Astrocyte (in vitro differentiated cells and primary cell): ENCODE measurements at regions not wholly inside any gene's neighbourhood (a gene's known extent, or its start where the extent isn't known, plus 50 kb on each side); places are given as distances from the start of the nearest gene placed in this dataset.

Experiments
- DNase-seq: peaks from one replicate; pipeline ENCODE4 v3.0.0-alpha.2; 2010; ENCODE audit warnings: low read depth
- FAIRE-seq: peaks from 2 replicates; lab custom pipeline; 2011; peaks lifted over from hg19 to GRCh38; lab: Jason Lieb, UNC
- H2AFZ ChIP-seq: 2 replicates; pipeline ENCODE4 v1.6.0; 2012; ENCODE audit warnings: low read depth, low read length, inconsistent platforms
- H3K27ac ChIP-seq: 2 replicates; pipeline ENCODE4 v1.5.1; 2011; ENCODE audit warnings: low read depth, low read length, inconsistent platforms
- H3K27me3 ChIP-seq: 2 replicates; pipeline ENCODE4 v1.6.0; 2011; ENCODE audit warnings: low read length, inconsistent platforms; ENCODE audit not compliant: insufficient read depth
- H3K36me3 ChIP-seq: 2 replicates; pipeline ENCODE4 v1.5.1; 2011; ENCODE audit warnings: low read length, inconsistent platforms; ENCODE audit not compliant: insufficient read depth
- H3K4me1 ChIP-seq: 2 replicates; pipeline ENCODE4 v1.5.1; 2011; ENCODE audit warnings: low read length, inconsistent platforms; ENCODE audit not compliant: insufficient read depth
- H3K4me2 ChIP-seq: 2 replicates; pipeline ENCODE4 v1.6.0; 2012; ENCODE audit warnings: low read length, inconsistent platforms
- H3K4me3 ChIP-seq: 2 replicates; pipeline ENCODE4 v1.5.1; 2011; ENCODE audit warnings: low read depth, mild to moderate bottlenecking, low read length, inconsistent platforms; ENCODE audit not compliant: insufficient read depth
- H3K79me2 ChIP-seq: 2 replicates; pipeline ENCODE4 v1.6.0; 2012; ENCODE audit warnings: mild to moderate bottlenecking, low read length, inconsistent platforms; ENCODE audit not compliant: insufficient read depth
- H3K9ac ChIP-seq: 2 replicates; pipeline ENCODE4 v1.6.0; 2012; ENCODE audit warnings: mild to moderate bottlenecking, low read length, inconsistent platforms
- H3K9me3 ChIP-seq: 2 replicates; pipeline ENCODE4 v1.5.1; 2012; ENCODE audit warnings: low read depth, mild to moderate bottlenecking, low read length, inconsistent platforms; ENCODE audit not compliant: insufficient read depth
- H4K20me1 ChIP-seq: 2 replicates; pipeline ENCODE4 v1.6.0; 2012; ENCODE audit warnings: low read length, inconsistent platforms; ENCODE audit not compliant: insufficient read depth
- H3K27ac Mint-ChIP-seq: one replicate; pipeline ENCODE4 v1.8.0; 2021; ENCODE audit warnings: mild to moderate bottlenecking, mixed read lengths; ENCODE audit not compliant: unreplicated experiment
- H3K27me3 Mint-ChIP-seq: one replicate; pipeline ENCODE4 v1.8.0; 2021; ENCODE audit warnings: low read depth, mixed read lengths; ENCODE audit not compliant: unreplicated experiment
- H3K36me3 Mint-ChIP-seq: one replicate; pipeline ENCODE4 v1.8.0; 2021; ENCODE audit warnings: low read depth, mixed read lengths; ENCODE audit not compliant: unreplicated experiment
- H3K4me1 Mint-ChIP-seq: one replicate; pipeline ENCODE4 v1.8.0; 2021; ENCODE audit warnings: low read depth, mixed read lengths; ENCODE audit not compliant: unreplicated experiment
- H3K4me3 Mint-ChIP-seq: one replicate; pipeline ENCODE4 v1.8.0; 2021; ENCODE audit warnings: mild to moderate bottlenecking, moderate library complexity, mixed read lengths; ENCODE audit not compliant: unreplicated experiment
- H3K9me3 Mint-ChIP-seq: one replicate; pipeline ENCODE4 v1.8.0; 2021; ENCODE audit warnings: mild to moderate bottlenecking, mixed read lengths; ENCODE audit not compliant: unreplicated experiment
- CTCF ChIP-seq: IDR thresholded peaks from 2 replicates; pipeline ENCODE4 v1.5.1; 2011; ENCODE audit warnings: low read depth, mild to moderate bottlenecking, inconsistent platforms, low read length, moderate library complexity; ENCODE audit not compliant: insufficient read depth
- EZH2 ChIP-seq: IDR thresholded peaks from 2 replicates; pipeline ENCODE4 v1.6.1; 2012; ENCODE audit warnings: mild to moderate bottlenecking, low read length, inconsistent platforms; ENCODE audit not compliant: insufficient read depth

- Histone ChIP-seq H3K4me2 (no peak overlapping the region), H3K79me2 (no peaks in the 10 kb centered on the region), H3K36me3 (no peaks in the 10 kb centered on the region), H4K20me1 (no peaks in the 10 kb centered on the region), H3K4me1 (no peaks in the 10 kb centered on the region), H2AFZ (no peak overlapping the region), H3K27ac (no peak overlapping the region), H3K9ac (no peak overlapping the region), H3K27me3 (no peaks in the 10 kb centered on the region), H3K9me3 (no peaks in the 10 kb centered on the region), H3K4me3 (no peak overlapping the region)
- TF ChIP-seq EZH2: no peak
- no peak for TF ChIP-seq CTCF
- H3K4me1 Mint-ChIP-seq: no peaks in the 10 kb centered on the region
- no peak overlapping the region for H3K27ac Mint-ChIP-seq
- FAIRE-seq: no peak
- DNase-seq: no peak
- no peak overlapping the region for H3K4me3 Mint-ChIP-seq
- H3K36me3 Mint-ChIP-seq: peaks cover 1% of the 10 kb centered on the region
- H3K9me3 Mint-ChIP-seq: peaks cover 1% of the 10 kb centered on the region
- H3K27me3 Mint-ChIP-seq: peaks cover 13% of the 10 kb centered on the region
Observed at GRCh38 chr2:55973673-55974072, 50.1 kb upstream of the EFEMP1 start.

- peaks cover 3% of the 10 kb centered on the region for H3K9me3 Mint-ChIP-seq
- FAIRE-seq: no peak
Observed at GRCh38 chr2:55976681-55977080, 53.1 kb upstream of the EFEMP1 start.

More at GRCh38 chr2:55976681-55977080, 53.1 kb upstream of the EFEMP1 start:
- H3K4me2 ChIP-seq: no peak overlapping the region
- Mint-ChIP-seq H3K27ac (no peak overlapping the region), H3K4me3 (no peak overlapping the region), H3K4me1 (no peaks in the 10 kb centered on the region), H3K36me3 (no peaks in the 10 kb centered on the region), H3K27me3 (peaks cover 8% of the 10 kb centered on the region)
- TF ChIP-seq EZH2 (no peak), CTCF (no peak)
- no peaks in the 10 kb centered on the region for H3K27me3 ChIP-seq
- H3K4me3 ChIP-seq: no peak overlapping the region
- no peaks in the 10 kb centered on the region for H3K79me2 ChIP-seq
- no peaks in the 10 kb centered on the region for H3K9me3 ChIP-seq
- H2AFZ ChIP-seq: no peak overlapping the region
- no peaks in the 10 kb centered on the region for H3K4me1 ChIP-seq
- no peak overlapping the region for H3K27ac ChIP-seq
- DNase-seq: no peak
- no peaks in the 10 kb centered on the region for H4K20me1 ChIP-seq
- H3K36me3 ChIP-seq: no peaks in the 10 kb centered on the region
- no peak overlapping the region for H3K9ac ChIP-seq
